ENCODE measurements at regions not wholly inside any gene's neighbourhood (a gene's known extent, or its start where the extent isn't known, plus 50 kb on each side); places are given as distances from the start of the nearest gene placed in this dataset.
"Not testable (repeated sequence)": the region's sequence is repeated elsewhere in the genome, so short reads cannot be mapped to it uniquely, and the experiment has no call there.

- FAIRE-seq, result no peak
Measured at GRCh38 chr6:23630726-23631635, 495.0 kb upstream of the NRSN1 start.

GRCh38 chr6:23633996-23634395 is 492.0 kb upstream of the NRSN1 start:
- no peak for DNase-seq (ENCODE audit: low spot score)
- no peak for FAIRE-seq

More at GRCh38 chr6:23630726-23631635, 495.0 kb upstream of the NRSN1 start:
- DNase-seq (ENCODE audit: low spot score), result no peak

DNA sequence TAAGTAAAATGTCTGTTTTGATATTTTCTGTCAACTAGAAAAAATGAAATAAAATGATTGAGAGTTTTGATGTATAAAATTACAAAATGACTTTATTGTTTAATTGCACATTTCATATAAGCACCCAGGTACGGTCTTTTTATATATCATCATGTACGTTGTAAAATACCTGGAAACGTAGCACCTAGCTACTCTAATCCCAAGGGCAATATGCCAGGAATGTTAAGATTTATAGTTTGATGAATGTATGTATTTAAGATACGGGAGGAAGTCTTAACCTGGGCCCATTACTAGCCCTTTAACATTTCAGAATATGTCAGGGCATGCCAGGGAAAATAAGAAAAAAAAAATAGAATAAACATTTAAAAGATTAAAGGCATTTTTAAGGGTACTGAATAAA is 490.9 kb upstream of the NRSN1 start:
- FAIRE-seq (no peak), DNase-seq (ENCODE audit: low spot score) (no peak)

GRCh38 chr6:23637296-23637695 is 488.7 kb upstream of the NRSN1 start:
- DNase-seq (ENCODE audit: low spot score) (no peak), FAIRE-seq (no peak)

- DNase-seq (ENCODE audit: low spot score), result no peak
- no peak for FAIRE-seq
Measured at GRCh38 chr6:23642849-23643248, 483.2 kb upstream of the NRSN1 start.

DNA sequence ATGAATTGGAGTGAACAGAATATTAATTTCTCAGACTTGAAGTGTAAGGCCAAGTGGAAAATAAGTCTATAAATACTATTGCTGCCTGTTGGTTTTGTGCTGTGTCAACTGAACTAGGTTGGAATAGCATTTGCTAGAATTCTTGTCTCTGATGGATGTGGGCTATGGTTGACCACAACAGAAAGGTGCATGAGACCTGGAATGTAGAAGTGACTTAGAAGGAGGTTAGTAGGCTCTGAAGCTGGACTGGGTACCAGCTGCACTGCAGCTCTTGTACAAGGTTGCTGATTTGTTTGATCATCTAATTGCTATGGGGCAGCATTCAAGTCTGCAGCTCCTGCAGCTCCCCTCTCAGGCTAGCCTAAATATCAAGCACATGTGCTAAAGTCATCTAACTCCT is 479.0 kb upstream of the NRSN1 start:
- FAIRE-seq (no peak), DNase-seq (ENCODE audit: low spot score) (no peak)

DNA sequence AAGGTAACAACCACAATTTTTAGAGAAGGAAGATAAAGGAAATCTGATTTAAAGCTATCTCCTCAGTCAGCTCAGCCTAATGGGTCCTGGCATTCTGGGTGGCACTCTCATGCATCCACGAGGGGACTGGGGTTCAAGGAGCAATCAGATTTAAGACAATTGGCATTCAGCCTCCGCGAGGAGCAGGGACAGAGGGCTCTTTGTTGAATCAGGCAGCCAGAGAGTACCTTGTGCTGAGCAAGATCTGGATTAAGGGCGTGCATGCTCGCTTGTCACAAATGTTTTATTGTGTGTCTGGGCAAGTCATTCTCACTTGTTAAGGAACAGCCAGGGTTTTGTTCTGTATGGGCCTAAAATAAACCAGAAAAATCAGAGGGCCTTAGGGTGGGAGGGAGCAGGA is 475.3 kb upstream of the NRSN1 start:
- FAIRE-seq, result no peak

GRCh38 chr6:23654745-23655144 is 471.3 kb upstream of the NRSN1 start:
- no peak for DNase-seq (ENCODE audit: low spot score)
- no peak for FAIRE-seq

More for the DNA sequence above, 475.3 kb upstream of the NRSN1 start:
- DNase-seq (ENCODE audit: low spot score), result no peak

- DNase-seq (ENCODE audit: low spot score), result no peak
- FAIRE-seq, result no peak
Measured at GRCh38 chr6:23655525-23655924, 470.5 kb upstream of the NRSN1 start.

DNA sequence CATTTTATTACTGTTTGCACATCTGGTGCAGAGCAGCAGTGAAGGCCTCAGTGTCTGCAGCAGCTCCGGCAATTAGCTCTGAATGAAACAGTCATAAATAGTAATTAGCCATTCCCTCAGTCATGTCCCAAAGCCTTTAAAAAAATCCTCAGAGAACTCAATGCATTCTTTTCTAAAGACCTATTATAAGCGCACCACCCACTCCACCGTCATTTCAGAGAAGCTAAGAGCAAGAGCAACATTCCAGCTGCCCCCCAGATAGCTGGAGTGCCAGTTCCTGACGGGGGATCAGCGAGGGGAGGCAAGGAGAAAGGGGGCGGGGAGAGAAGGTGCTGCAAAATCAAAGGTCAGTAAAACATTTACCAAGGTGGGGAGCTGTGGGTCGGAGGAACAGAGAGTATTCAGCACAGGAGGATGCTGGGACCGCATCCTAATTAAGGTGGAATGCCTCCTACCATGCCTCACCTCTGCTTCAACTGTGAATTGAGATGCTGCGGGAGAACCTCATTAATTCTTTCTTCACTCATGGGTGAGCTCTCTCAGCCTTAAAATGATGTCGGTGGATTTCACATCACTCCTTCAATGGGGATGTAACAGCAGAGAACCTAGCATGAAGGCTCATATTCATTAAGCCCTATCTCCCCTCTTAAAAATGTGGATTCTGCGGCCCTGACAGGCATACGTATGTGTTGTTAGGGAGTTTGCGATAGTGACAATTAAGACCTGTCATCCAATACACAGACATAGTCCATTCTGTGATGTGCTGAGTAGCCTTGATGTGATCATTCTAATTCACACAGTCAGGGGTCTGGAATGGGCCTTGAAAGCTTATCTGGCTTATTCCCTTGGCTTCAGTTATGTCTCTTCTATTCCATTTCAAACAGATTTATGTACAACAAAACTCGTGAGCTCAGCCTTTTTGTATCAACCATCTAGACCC is 469.5 kb upstream of the NRSN1 start:
- no peak for FAIRE-seq
- DNase-seq (ENCODE audit: low spot score), result no peak

GRCh38 chr6:23659125-23659524 is 466.9 kb upstream of the NRSN1 start:
- FAIRE-seq (no peak), DNase-seq (ENCODE audit: low spot score) (no peak)

DNA sequence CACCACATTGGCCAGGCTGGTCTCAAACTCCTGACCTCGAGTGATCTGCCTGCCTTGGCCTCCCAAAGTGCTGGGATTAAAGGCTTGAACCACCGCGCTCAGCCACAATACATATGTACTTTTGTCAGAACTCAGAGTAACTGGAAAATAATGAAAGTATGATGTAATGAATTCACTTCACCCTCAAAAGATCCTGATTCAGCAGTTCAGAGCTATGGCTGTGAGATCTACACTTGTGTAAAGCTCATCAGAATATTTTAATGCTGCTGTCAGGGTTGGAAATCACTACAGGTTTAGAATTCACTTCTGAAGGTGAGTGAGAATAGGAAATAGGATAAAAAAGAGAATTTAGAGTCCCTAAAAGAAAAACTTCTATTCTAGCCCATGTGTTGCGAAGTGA is 464.5 kb upstream of the NRSN1 start:
- no peak for FAIRE-seq

GRCh38 chr6:23663096-23663495 is 462.9 kb upstream of the NRSN1 start:
- no peak for FAIRE-seq
- no peak for DNase-seq (ENCODE audit: low spot score)

More for the DNA sequence above, 464.5 kb upstream of the NRSN1 start:
- no peak for DNase-seq (ENCODE audit: low spot score)

GRCh38 chr6:23663652-23664051 is 462.4 kb upstream of the NRSN1 start:
- DNase-seq (ENCODE audit: low spot score) (no peak), FAIRE-seq (no peak)

GRCh38 chr6:23665911-23666310 is 460.1 kb upstream of the NRSN1 start:
- not testable (repeated sequence) for FAIRE-seq; DNase-seq (ENCODE audit: low spot score)

- no peak for FAIRE-seq
- no peak for DNase-seq (ENCODE audit: low spot score)
Measured at GRCh38 chr6:23672737-23673136, 453.3 kb upstream of the NRSN1 start.

DNA sequence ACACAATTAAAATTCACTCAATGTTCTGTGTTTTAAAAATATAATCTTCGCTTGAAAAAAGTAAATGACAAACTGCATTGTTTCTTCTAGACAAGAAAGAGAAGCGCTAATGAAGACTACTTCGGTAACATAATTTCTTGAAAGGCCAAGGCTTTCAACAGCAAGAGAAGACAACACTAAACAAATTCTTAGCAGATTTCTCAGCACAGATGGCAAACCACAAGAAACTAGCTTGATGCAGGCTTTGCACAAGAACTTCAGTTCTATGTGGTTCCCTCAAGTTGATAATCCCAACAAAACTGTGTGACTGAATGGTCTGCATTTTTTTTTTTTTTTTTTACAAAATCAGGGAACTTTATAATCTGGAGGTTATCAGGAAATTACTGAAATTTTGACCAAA is 447.4 kb upstream of the NRSN1 start:
- no peak for DNase-seq (ENCODE audit: low spot score)
- no peak for FAIRE-seq

DNA sequence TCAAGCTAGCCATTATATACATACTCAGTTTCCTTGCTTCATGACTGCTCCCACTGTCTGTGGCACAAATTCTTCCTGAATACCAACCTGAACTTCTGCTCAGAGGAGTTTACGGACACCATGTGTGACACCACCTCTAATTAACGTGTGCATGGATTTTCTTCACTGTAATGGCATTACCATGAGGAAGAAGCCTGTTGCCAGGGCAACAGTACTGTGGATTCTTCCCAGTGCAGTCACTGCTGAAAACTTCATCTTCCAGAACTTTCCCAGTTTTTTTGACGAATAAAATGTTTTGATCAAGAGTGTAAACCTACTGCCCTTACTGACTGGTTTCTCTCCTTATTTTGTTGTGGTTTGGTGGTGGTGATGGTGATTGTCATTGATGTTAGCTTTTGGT is 444.3 kb upstream of the NRSN1 start:
- DNase-seq (ENCODE audit: low spot score) (no peak), FAIRE-seq (no peak)

GRCh38 chr6:23688650-23689049 is 437.4 kb upstream of the NRSN1 start:
- FAIRE-seq (no peak), DNase-seq (ENCODE audit: low spot score) (no peak)

GRCh38 chr6:23690453-23691049 is 435.5 kb upstream of the NRSN1 start:
- no peak for DNase-seq (ENCODE audit: low spot score)
- no peak for FAIRE-seq

GRCh38 chr6:23692184-23692583 is 433.8 kb upstream of the NRSN1 start:
- DNase-seq (ENCODE audit: low spot score), result no peak
- FAIRE-seq, result no peak

- DNase-seq (ENCODE audit: low spot score) (no peak), FAIRE-seq (no peak)
Measured at GRCh38 chr6:23696992-23697391, 429.0 kb upstream of the NRSN1 start.
